ENCODE measurements at regions not wholly inside any gene's neighbourhood (a gene's known extent, or its start where the extent isn't known, plus 50 kb on each side); places are given as distances from the start of the nearest gene placed in this dataset.

GRCh38 chr14:84826294-84826693 lies 703.6 kb upstream of the FLRT2 start:
- intact Hi-C loops (cut with DNase I): no loop called here
- H3K4me3 ChIP-seq (replicated peaks in 1 of 3): no peak overlapping the region
- H3K36me3 ChIP-seq: no peaks in the 10 kb centered on the region
- DNase-seq: no peak
- 71 to 75% methylated on average over 2 of the region's 2 CpGs for WGBS, 2 donors
- no peaks in the 10 kb centered on the region for H3K9me3 ChIP-seq
- no peaks in the 10 kb centered on the region for H3K27me3 ChIP-seq
- no peak overlapping the region for H3K27ac ChIP-seq
- no peak for TF ChIP-seq CTCF (IDR thresholded peaks at IDR 0.05)
- TF ChIP-seq POLR2A (IDR thresholded peaks at IDR 0.05): no peak
- no peaks in the 10 kb centered on the region for H3K4me1 ChIP-seq

DNA sequence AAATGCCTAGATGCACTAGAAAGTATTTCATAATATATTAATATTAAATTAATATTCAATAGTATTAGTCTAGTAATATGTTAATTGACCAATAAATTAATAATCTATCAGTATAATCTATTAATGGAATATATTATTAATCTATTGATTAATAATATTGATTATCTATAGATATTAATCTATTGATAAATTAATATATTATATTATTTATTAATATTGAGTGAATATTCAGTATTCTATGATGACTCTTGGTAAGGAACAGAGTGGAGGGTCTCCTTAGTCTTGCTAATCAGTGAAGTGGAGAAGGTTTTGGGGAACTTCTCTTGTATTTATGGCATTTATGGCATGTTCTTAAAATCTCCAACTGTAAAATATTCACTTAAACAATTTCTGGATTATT lies 679.3 kb upstream of the FLRT2 start:
- Histone ChIP-seq H3K9me3 (no peaks in the 10 kb centered on the region), H3K27ac (no peak overlapping the region), H3K36me3 (no peaks in the 10 kb centered on the region), H3K4me1 (no peaks in the 10 kb centered on the region), H3K4me3 (replicated peaks in 1 of 3) (no peak overlapping the region), H3K27me3 (no peaks in the 10 kb centered on the region)
- no peak for DNase-seq
- intact Hi-C loops (cut with DNase I): no loop called here
- TF ChIP-seq POLR2A (IDR thresholded peaks at IDR 0.05) (no peak), CTCF (IDR thresholded peaks at IDR 0.05) (no peak)

DNA sequence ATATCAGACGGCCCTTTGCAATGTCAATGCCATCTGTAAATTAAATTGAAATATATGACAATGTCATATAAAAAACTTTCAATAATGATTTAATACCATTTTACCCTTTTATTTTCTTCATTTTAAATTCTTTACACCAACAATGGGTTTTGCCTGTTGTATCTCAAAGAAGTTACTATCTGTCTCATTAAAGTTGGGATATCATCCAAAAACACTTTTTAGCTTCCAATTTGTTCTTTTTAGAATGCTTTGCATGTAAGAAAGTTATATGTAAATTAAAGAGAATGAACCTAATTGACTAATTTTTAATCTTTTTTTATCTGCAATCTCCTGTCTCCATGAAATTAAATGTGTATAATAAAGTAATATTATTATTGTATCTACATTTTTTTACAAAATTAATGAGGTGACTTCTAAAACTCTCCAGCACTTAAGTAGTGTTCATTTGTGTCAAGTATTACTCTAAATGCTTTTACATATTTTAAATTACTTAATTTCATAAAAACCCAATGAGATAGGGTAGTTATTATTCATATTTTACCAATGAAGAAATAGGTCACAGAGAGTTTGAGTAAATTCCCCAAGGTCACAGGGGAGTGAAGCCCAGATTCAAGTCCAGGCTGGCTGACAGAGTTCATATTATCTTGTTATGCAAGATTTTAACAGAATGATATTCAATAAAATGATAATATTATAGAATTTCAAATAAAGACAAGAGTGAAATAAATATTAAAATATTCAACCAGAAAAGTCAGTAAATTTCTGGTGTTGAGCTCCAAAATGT lies 673.0 kb upstream of the FLRT2 start:
- H3K36me3 ChIP-seq: no peaks in the 10 kb centered on the region
- H3K27me3 ChIP-seq: no peaks in the 10 kb centered on the region
- intact Hi-C loops (cut with DNase I): no loop called here
- no peak overlapping the region for H3K4me3 ChIP-seq (replicated peaks in 1 of 3)
- no peak for DNase-seq
- no peaks in the 10 kb centered on the region for H3K9me3 ChIP-seq
- no peak for TF ChIP-seq POLR2A (IDR thresholded peaks at IDR 0.05)
- TF ChIP-seq CTCF (IDR thresholded peaks at IDR 0.05): no peak
- H3K4me1 ChIP-seq: no peaks in the 10 kb centered on the region
- 88 to 90% methylated on average over 1 of the region's 1 CpG for WGBS, 2 donors
- no peak overlapping the region for H3K27ac ChIP-seq

DNA sequence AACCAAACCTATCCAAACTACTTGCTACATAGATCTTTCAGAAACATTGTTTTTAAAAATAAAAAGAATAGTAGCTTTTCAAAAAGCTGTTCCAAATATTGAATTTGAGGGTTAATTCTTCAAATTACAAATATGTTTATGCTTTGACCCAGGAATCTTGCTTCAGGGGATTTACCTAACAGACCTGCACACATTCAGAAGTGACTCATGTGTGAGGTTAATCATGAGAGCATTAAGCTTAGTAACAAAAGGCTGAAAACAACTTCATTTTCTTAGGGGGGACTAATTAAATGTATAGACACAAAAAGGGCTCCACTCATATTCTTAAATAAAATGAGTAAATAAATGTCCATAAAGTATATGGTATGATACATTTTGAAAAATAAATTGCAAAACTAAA lies 672.4 kb upstream of the FLRT2 start:
- Histone ChIP-seq H3K27me3 (no peaks in the 10 kb centered on the region), H3K27ac (no peak overlapping the region), H3K9me3 (no peaks in the 10 kb centered on the region), H3K4me1 (no peaks in the 10 kb centered on the region), H3K4me3 (replicated peaks in 1 of 3) (no peak overlapping the region), H3K36me3 (no peaks in the 10 kb centered on the region)
- no peak for DNase-seq
- TF ChIP-seq POLR2A (IDR thresholded peaks at IDR 0.05) (no peak), CTCF (IDR thresholded peaks at IDR 0.05) (no peak)
- intact Hi-C loops (cut with DNase I): no loop called here

- no peak for TF ChIP-seq CTCF (IDR thresholded peaks at IDR 0.05)
- no peak for TF ChIP-seq POLR2A (IDR thresholded peaks at IDR 0.05)
- Histone ChIP-seq H3K36me3 (no peaks in the 10 kb centered on the region), H3K27ac (no peak overlapping the region), H3K9me3 (no peaks in the 10 kb centered on the region), H3K4me3 (replicated peaks in 1 of 3) (no peak overlapping the region), H3K27me3 (no peaks in the 10 kb centered on the region), H3K4me1 (no peaks in the 10 kb centered on the region)
- 88 to 92% methylated on average over 4 of the region's 4 CpGs for WGBS, 2 donors
- intact Hi-C loops (cut with DNase I): no loop called here
- no peak for DNase-seq
These were observed 670.8 kb upstream of the FLRT2 start for GRCh38 chr14:84859116-84859515.
